Bronchial epithelial cell (primary cell): ENCODE measurements at regions not wholly inside any gene's neighbourhood (a gene's known extent, or its start where the extent isn't known, plus 50 kb on each side); places are given as distances from the start of the nearest gene placed in this dataset.

ENCODE experiments used
- DNase-seq: peaks from one replicate; pipeline ENCODE4 v3.0.0-alpha.2; 2010; ENCODE audit warnings: low read depth
- FAIRE-seq: peaks from 2 replicates; lab custom pipeline; 2011; peaks lifted over from hg19 to GRCh38; lab: Jason Lieb, UNC
- H3K27me3 ChIP-seq: 2 replicates; pipeline ENCODE4 v1.5.1; 2011; ENCODE audit warnings: low read length; ENCODE audit not compliant: control insufficient read depth, insufficient read depth
- H3K36me3 ChIP-seq: 2 replicates; pipeline ENCODE4 v1.5.1; 2011; ENCODE audit warnings: low read length; ENCODE audit not compliant: control insufficient read depth, insufficient read depth
- H3K4me3 ChIP-seq: 2 replicates; pipeline ENCODE4 v1.5.1; 2011; ENCODE audit warnings: mild to moderate bottlenecking, low read depth, low read length, control low read depth
- TF ChIP-seq, protein P1 (sequence below): IDR thresholded peaks from 2 replicates; pipeline ENCODE4 v1.5.1; 2011; ENCODE audit warnings: mild to moderate bottlenecking, moderate library complexity, low read length, control low read depth, inconsistent platforms; ENCODE audit not compliant: insufficient read depth, severe bottlenecking

GRCh38 chr4:4613126-4613465, 71.2 kb upstream of the STX18 start:
- TF ChIP-seq, protein P1, sequence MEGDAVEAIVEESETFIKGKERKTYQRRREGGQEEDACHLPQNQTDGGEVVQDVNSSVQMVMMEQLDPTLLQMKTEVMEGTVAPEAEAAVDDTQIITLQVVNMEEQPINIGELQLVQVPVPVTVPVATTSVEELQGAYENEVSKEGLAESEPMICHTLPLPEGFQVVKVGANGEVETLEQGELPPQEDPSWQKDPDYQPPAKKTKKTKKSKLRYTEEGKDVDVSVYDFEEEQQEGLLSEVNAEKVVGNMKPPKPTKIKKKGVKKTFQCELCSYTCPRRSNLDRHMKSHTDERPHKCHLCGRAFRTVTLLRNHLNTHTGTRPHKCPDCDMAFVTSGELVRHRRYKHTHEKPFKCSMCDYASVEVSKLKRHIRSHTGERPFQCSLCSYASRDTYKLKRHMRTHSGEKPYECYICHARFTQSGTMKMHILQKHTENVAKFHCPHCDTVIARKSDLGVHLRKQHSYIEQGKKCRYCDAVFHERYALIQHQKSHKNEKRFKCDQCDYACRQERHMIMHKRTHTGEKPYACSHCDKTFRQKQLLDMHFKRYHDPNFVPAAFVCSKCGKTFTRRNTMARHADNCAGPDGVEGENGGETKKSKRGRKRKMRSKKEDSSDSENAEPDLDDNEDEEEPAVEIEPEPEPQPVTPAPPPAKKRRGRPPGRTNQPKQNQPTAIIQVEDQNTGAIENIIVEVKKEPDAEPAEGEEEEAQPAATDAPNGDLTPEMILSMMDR, result no peak
- Histone ChIP-seq H3K4me3 (no peak overlapping the region), H3K27me3 (no peaks in the 10 kb centered on the region), H3K36me3 (no peaks in the 10 kb centered on the region)
- no peak for FAIRE-seq
- no peak for DNase-seq

DNA sequence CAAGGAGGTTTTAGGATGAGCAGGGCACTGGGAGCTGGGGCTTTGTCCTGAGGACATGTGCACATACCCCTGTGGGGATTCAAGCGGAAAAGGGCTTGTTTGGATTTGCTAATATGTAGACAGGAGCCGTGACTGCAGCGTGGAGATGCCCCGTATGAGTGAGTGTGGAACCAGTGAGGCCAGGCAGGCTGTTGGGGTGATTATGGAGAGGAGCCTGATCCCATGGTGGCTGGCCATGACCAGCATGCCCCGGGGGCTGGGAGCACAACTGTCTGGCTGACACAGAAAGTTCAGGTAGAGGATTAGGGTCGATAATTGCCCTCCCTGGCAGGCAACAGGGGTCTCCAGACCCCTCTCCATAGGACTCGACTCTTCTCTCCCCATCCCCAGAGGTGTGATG, 68.8 kb upstream of the STX18 start:
- TF ChIP-seq, protein P1, result no peak
- FAIRE-seq (no peak), DNase-seq (no peak)

GRCh38 chr4:4609622-4610334, 67.9 kb upstream of the STX18 start:
- no peaks in the 10 kb centered on the region for H3K27me3 ChIP-seq
- DNase-seq, result no peak
- H3K36me3 ChIP-seq, result no peaks in the 10 kb centered on the region
- no peak overlapping the region for H3K4me3 ChIP-seq
- FAIRE-seq, result peak; percentile 18
- TF ChIP-seq, protein P1, result no peak

More for the DNA sequence above, 68.8 kb upstream of the STX18 start:
- Histone ChIP-seq H3K27me3 (no peaks in the 10 kb centered on the region), H3K36me3 (no peaks in the 10 kb centered on the region), H3K4me3 (no peak overlapping the region)

GRCh38 chr4:4608214-4608537, 66.3 kb upstream of the STX18 start:
- no peaks in the 10 kb centered on the region for H3K36me3 ChIP-seq
- TF ChIP-seq, protein P1, result no peak
- FAIRE-seq (no peak), DNase-seq (no peak)
- no peak overlapping the region for H3K4me3 ChIP-seq
- H3K27me3 ChIP-seq, result no peaks in the 10 kb centered on the region

DNA sequence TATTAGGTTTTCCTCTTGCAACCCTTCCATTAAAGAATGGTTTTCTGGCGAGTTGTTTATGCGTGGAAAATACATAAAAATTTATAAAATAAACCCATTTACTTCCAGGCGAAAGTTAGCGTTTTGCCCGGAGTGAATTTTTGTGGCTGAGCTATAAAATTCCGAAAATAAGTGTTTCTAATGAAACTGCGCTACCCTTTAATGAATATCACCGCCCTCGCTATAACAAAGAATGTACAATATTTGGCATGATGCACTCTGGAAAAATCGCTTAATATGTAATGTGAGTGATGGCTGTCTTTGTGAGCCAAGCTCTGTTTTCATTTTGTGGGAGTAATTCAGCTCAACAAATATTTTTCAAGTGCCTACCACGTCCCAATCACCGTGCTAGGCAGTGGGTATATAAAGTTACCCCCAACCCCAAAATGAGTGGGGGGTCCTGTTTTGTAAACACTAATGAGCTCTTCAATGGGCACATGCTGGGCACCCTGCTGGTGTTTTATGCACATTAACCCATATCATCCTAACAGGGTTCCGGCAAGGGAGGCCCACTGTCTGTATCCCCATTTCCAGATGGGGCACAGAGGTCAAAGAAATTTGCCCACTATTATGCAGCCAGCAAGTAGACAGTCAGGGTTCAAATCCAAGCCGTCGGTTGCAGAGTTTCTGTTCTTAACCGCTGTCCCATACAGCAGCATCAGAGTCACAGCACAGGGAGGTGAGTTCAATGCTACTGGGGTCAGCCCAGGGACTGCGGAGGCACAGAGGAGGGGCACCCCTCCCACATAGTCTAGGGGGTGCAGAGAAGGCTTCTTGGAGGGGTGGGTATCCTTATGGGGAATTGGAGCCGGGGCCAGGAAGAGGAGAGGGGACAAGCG, 65.7 kb upstream of the STX18 start:
- H3K4me3 ChIP-seq, result no peak overlapping the region
- DNase-seq (no peak), FAIRE-seq (no peak)
- H3K27me3 ChIP-seq, result no peaks in the 10 kb centered on the region
- no peaks in the 10 kb centered on the region for H3K36me3 ChIP-seq
- TF ChIP-seq, protein P1, result no peak

GRCh38 chr4:4606321-4606720, 64.5 kb upstream of the STX18 start:
- DNase-seq (no peak), FAIRE-seq (no peak)
- Histone ChIP-seq H3K27me3 (no peaks in the 10 kb centered on the region), H3K36me3 (no peaks in the 10 kb centered on the region), H3K4me3 (no peak overlapping the region)
- TF ChIP-seq, protein P1, result no peak
